ENCODE measurements at regions not wholly inside any gene's neighbourhood (a gene's known extent, or its start where the extent isn't known, plus 50 kb on each side); places are given as distances from the start of the nearest gene placed in this dataset.

GRCh38 chr9:108600896-108601295 is 254.9 kb downstream of the ACTL7B start:
- DNase-seq, result no peak

GRCh38 chr9:108599571-108599970 is 256.2 kb downstream of the ACTL7B start:
- no peak for DNase-seq

DNA sequence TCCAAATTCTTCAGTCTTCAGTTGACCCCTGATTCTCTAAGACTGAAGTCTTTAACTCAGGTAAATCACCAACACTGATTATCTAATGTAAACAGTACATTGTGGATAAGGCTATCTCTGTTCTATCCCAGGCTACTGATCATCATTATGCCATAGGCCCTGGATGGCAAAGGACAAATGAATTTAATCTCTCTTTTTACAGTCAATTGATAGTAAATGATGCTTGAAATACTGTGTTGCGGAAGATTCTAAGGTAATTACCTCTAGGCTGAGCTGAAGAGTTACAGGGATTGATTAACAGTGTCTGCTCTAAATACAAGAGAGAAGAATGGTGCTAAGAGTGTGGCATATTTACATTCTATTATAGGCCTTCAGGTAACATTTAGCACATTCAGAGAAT is 264.7 kb downstream of the ACTL7B start:
- DNase-seq, result no peak

- no peak for DNase-seq
These were observed 267.5 kb downstream of the ACTL7B start for GRCh38 chr9:108588246-108588645.

GRCh38 chr9:108586471-108587139 is 269.2 kb downstream of the ACTL7B start:
- no peak for DNase-seq

- DNase-seq, result no peak
These were observed 270.9 kb downstream of the ACTL7B start for GRCh38 chr9:108584860-108585259.

DNA sequence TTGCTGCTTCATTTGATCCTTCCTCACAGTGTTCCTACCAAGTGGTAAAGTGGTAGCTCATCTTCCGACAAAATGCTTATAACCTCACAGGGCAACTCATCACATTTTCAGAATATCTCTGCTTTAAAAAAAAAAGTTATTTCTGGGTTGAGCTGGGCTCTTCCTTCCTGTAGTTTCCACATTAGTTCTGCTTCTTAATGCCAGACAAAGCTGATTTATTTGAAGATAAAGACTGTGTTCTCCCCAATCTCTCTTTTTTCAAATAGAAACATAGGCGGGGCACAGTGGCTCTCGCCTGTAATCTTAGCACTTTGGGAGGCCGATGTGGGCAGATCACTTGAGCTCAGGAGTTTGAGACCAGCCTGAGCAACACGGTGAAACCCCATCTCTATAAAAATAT is 273.1 kb downstream of the ACTL7B start:
- DNase-seq, result no peak

- DNase-seq, result no peak
These were observed 275.9 kb downstream of the ACTL7B start for GRCh38 chr9:108579757-108580439.

GRCh38 chr9:108575276-108575675 is 280.5 kb downstream of the ACTL7B start:
- no peak for DNase-seq

- DNase-seq, result no peak
These were observed 286.2 kb downstream of the ACTL7B start for GRCh38 chr9:108569624-108570023.

GRCh38 chr9:108568093-108568492 is 287.7 kb downstream of the ACTL7B start:
- DNase-seq, result peak; percentile 69

- DNase-seq, result no peak
These were observed 288.2 kb downstream of the ACTL7B start for GRCh38 chr9:108567571-108567970.

- peak; percentile 84 for DNase-seq
These were observed 290.0 kb downstream of the ACTL7B start for GRCh38 chr9:108565651-108566378.

DNA sequence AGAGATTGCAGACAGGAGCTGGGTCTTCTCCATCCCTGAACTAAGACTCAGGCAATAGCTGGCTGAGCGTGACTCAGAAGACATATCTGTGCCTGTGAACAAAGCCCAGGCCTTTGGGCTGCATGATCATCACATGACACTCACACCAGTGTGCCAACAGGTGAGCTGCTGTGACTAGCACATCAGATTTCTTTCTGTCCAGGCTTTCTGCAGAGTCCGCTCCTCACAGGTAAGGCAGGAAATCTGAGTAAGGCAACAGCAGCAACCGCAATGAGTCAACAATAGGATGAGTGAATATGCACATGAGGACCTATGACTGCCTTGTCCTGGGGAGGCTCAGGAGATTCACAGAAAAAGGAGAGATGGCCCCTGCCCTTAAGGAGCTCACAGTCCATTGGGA is 293.6 kb downstream of the ACTL7B start:
- no peak for DNase-seq

- no peak for DNase-seq
These were observed 296.4 kb downstream of the ACTL7B start for GRCh38 chr9:108559432-108559831.

DNA sequence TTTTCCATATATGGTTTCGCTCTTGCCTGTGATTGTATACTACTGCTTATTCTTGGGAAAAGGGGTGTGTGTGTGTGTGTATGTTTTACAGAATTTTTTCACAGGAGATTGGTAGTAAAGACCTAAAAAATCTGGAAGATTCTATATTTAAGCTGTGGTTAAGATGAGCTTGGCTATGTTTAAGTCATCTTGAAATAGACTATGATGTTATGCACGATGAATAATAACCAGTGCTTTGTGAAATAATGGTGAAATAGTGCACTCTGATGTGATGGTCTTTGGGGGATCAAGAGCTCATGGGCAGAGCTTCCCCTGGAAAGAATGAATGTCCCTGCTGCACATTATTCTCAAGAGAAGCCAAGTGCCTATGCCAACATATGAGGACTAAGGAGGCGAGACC is 301.0 kb downstream of the ACTL7B start:
- DNase-seq, result no peak

GRCh38 chr9:108553111-108553635 is 302.6 kb downstream of the ACTL7B start:
- no peak for DNase-seq

DNA sequence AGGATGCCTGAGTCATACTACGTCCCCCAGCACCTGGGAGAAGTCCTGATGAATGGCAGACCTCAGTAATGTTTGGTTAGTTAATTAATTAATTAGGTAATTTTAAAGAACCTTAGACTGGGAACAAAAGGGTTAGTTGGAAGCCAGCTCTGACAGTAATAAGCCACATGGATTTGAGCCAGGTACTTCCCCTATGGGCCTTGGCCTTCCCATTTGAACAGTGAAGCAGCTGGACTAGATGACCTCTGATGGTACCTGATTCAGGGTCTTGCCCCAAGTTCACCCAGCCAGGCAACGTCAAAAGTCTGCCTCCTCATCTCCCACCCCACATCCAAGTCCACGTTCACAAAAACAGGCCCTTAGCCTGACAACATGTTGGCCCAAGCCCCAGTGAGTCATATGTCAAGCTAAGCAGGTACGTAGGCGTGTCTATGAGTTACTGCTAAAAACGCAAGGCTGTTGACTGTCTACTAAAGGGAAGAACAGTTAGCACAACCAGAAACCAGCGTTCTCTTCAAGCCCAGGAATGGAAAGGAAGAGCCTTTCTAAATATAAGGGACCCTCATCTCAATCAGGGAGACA is 303.2 kb downstream of the ACTL7B start:
- peak; percentile 31 for DNase-seq

DNA sequence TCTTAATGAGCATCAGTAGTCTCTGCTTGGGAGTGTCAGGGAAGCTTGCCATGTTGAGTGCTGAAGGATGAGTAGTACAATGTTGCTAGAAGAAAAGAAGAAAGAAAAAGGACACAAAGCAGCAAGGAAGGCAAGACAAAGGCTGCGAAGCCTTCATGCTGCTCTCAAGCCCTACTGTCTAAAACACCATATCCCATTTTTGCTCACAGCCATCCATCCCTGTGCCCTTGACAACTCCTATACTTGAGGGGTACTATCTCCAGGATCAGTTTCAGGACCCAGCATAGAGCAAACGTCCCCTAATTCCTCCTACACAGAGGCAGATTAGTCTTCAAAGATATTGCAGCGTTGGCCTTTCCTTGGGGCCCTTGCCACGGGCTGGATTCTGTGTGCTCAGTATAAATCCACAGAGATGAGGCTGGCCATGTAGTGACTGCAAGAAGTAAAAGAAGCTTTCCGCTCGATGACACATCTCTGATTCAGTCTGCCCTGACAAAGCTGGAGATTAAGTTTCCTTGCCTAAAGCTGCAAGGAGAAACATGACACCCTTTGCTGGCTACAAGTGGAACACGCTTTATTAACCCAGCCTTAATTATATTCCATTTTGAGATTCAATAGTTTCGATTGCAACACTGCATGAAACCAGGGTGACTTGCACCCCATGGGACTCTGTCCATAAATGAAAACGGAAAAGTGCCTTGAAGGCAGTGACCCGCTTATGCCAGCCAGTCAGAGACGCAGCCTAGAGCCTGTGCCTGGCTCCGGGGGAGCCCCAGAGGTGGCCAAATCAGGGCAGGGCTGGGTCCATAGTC is 304.6 kb downstream of the ACTL7B start:
- no peak for DNase-seq

GRCh38 chr9:108550106-108550505 is 305.7 kb downstream of the ACTL7B start:
- DNase-seq, result no peak

DNA sequence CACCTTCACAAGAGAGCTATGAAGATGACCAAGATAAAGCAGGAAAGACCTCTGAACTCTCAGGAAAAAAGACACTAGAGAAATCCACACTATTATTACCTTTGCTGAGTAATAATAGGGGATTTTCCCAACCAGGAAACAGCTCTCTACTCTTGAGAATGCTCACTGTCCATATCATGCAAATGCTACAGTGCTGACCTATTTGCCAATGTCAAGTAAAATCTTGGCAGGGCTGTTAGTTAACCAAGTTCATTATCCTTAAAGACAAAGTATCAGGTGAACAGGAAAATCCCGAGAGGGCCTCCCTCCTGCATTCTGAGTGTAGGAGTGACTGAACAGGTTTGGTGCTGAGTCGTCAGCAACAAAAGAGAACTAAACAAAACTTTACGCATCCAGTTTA is 306.6 kb downstream of the ACTL7B start:
- DNase-seq, result no peak

GRCh38 chr9:108547411-108548135 is 308.2 kb downstream of the ACTL7B start:
- DNase-seq, result no peak
